ENCODE measurements at regions not wholly inside any gene's neighbourhood (a gene's known extent, or its start where the extent isn't known, plus 50 kb on each side); places are given as distances from the start of the nearest gene placed in this dataset.

DNA sequence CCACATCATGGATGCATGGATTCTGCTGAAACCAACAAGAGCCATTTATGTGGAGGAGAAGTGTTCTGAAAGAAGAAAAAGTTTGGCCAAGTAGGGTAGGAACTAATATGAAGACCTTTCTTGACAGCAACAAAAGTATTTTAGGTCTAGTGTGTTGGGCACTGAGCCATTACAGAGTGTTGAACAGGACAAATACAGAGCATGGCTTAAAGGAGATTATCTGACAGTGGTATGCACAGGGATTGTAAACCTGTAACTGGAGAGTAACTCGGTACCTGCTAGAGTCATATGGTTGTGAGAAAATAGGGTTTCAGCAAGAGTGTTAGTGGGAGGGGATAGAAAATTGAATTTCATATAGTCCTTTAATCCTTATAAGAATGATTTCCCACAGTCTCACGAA is 513.2 kb upstream of the WWC1 start:
- ATAC-seq: no peak
- H3K27ac ChIP-seq: no peak overlapping the region
- H3K36me3 ChIP-seq: no peaks in the 10 kb centered on the region
- H3K9me3 ChIP-seq: no peaks in the 10 kb centered on the region
- no peaks in the 10 kb centered on the region for H3K27me3 ChIP-seq
- H3K4me3 ChIP-seq: no peak overlapping the region
- TF ChIP-seq POLR2A (IDR thresholded peaks at IDR 0.05): no peak
- TF ChIP-seq, protein P1, sequence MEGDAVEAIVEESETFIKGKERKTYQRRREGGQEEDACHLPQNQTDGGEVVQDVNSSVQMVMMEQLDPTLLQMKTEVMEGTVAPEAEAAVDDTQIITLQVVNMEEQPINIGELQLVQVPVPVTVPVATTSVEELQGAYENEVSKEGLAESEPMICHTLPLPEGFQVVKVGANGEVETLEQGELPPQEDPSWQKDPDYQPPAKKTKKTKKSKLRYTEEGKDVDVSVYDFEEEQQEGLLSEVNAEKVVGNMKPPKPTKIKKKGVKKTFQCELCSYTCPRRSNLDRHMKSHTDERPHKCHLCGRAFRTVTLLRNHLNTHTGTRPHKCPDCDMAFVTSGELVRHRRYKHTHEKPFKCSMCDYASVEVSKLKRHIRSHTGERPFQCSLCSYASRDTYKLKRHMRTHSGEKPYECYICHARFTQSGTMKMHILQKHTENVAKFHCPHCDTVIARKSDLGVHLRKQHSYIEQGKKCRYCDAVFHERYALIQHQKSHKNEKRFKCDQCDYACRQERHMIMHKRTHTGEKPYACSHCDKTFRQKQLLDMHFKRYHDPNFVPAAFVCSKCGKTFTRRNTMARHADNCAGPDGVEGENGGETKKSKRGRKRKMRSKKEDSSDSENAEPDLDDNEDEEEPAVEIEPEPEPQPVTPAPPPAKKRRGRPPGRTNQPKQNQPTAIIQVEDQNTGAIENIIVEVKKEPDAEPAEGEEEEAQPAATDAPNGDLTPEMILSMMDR (IDR thresholded peaks at IDR 0.05 in 4 of 5, conservative IDR thresholded peaks at IDR 0.05 in 1 of 5): no peak
- no peak for DNase-seq
- intact Hi-C loops (cut with DNase I; ENCODE audit: low total_unique reads): no loop called here
- in situ Hi-C loops (cut with MboI; ENCODE audit: low sequenced_read_pairs in 4 of 4): no loop called here
- H3K4me1 ChIP-seq: no peaks in the 10 kb centered on the region

DNA sequence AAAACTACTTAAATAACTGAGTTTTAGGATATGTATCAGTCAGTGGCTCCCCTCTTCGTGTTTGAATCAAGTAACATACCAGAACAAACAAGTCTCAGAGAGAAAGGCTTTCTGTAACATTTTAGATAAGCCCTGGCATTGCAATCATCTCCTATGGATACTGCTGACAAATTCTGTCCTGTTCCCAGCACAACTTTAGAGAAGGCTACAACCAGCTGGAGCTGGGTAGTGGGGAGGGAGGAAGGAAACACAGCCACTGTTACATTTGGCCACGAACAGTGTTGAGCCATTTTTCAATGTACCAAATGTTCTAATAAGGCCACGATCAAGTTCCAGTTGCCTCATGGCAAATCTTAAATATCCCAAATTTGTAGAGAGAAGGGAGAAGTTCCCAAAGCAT is 511.8 kb upstream of the WWC1 start:
- H3K4me3 ChIP-seq: no peak overlapping the region
- no peaks in the 10 kb centered on the region for H3K9me3 ChIP-seq
- no peaks in the 10 kb centered on the region for H3K36me3 ChIP-seq
- no peak overlapping the region for H3K27ac ChIP-seq
- no peaks in the 10 kb centered on the region for H3K4me1 ChIP-seq
- no peak for ATAC-seq
- DNase-seq: no peak
- H3K27me3 ChIP-seq: no peaks in the 10 kb centered on the region
- in situ Hi-C loops (cut with MboI; ENCODE audit: low sequenced_read_pairs in 4 of 4) (no loop called here), intact Hi-C loops (cut with DNase I; ENCODE audit: low total_unique reads) (no loop called here)
- no peak for TF ChIP-seq POLR2A (IDR thresholded peaks at IDR 0.05)
- TF ChIP-seq, protein P1 (IDR thresholded peaks at IDR 0.05 in 4 of 5, conservative IDR thresholded peaks at IDR 0.05 in 1 of 5): no peak

DNA sequence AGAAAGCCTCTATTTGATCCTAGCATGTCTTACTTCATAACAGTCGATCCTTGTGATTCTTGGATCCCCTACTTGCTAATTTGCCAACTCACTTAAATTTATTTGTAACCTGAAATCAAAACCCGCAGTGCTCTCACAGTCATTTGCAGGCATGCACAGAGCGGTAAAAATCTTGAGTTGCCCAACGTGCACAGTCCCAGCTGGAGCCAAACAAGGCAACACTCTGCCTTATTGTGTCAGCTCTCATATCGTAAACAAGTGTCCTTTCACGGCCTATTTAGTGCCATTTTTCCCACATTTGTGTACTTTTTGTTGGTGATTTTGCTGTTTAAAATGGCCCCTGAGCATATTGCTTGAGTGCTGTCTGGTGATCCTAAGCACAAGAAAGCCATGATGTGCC is 511.3 kb upstream of the WWC1 start:
- Histone ChIP-seq H3K9me3 (no peaks in the 10 kb centered on the region), H3K36me3 (no peaks in the 10 kb centered on the region), H3K27me3 (no peaks in the 10 kb centered on the region), H3K27ac (no peak overlapping the region), H3K4me3 (no peak overlapping the region), H3K4me1 (no peaks in the 10 kb centered on the region)
- no peak for ATAC-seq
- in situ Hi-C loops (cut with MboI; ENCODE audit: low sequenced_read_pairs in 4 of 4) (no loop called here), intact Hi-C loops (cut with DNase I; ENCODE audit: low total_unique reads) (no loop called here)
- TF ChIP-seq, protein P1 (IDR thresholded peaks at IDR 0.05 in 4 of 5, conservative IDR thresholded peaks at IDR 0.05 in 1 of 5): no peak
- no peak for TF ChIP-seq POLR2A (IDR thresholded peaks at IDR 0.05)
- DNase-seq: no peak

DNA sequence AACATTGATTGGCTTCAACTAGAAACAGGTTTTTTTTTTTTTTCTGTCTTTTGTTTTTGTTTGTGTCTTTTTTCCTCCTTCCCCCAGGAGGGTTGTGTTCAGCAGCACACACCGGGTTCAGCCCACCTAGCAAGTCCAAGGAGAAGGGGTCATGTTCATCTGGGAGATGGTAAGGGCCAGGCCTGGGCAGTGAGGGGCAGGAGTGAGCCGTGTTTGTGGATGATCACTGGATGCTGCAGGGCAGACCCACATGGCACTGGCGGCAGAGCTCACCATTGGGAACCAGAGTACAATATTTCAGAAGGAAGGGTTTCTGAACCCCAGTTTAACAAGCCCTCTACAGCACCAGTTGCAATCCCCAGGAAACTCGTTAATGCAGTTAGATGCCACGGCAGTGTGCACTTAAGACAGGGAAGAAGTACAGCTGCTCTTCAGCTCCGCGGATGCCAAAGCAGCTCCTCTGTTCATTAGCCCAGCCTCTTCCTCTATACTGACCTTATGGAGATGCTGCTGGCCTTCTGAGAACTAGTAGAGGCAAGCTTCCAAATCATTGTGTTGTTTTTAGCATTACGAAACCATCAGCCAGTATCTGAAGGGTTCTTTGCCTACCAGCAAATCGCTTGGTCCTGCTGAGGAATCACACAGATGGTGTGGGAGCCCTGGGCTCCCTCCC is 508.2 kb upstream of the WWC1 start:
- Histone ChIP-seq H3K4me3 (no peak overlapping the region), H3K27me3 (no peaks in the 10 kb centered on the region), H3K36me3 (no peaks in the 10 kb centered on the region), H3K27ac (no peak overlapping the region), H3K4me1 (no peaks in the 10 kb centered on the region), H3K9me3 (no peaks in the 10 kb centered on the region)
- no peak for TF ChIP-seq POLR2A (IDR thresholded peaks at IDR 0.05)
- TF ChIP-seq, protein P1 (IDR thresholded peaks at IDR 0.05 in 4 of 5, conservative IDR thresholded peaks at IDR 0.05 in 1 of 5): no peak
- ATAC-seq (no peak), DNase-seq (no peak)
- in situ Hi-C loops (cut with MboI; ENCODE audit: low sequenced_read_pairs in 4 of 4) (no loop called here), intact Hi-C loops (cut with DNase I; ENCODE audit: low total_unique reads) (no loop called here)

DNA sequence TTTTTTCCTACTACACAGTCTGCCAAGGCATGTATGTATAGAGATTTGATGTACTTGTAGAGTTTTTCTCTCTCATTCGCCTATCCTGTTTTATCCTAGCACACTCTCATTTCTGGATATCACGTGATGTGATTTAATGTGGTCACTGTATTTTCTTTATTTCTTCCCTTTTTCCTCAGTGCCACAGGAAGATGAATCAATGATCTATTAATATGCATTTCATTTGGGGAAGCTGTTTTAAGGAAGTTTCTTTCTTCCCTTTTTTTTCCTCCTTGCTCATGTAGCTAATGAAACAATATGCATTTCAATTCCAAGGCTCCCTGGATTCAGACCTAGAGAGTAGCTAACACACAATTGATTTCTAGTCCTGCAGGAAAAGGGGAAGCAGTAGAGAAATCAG is 506.3 kb upstream of the WWC1 start:
- H3K4me1 ChIP-seq: no peaks in the 10 kb centered on the region
- intact Hi-C loops (cut with DNase I; ENCODE audit: low total_unique reads) (no loop called here), in situ Hi-C loops (cut with MboI; ENCODE audit: low sequenced_read_pairs in 4 of 4) (no loop called here)
- no peaks in the 10 kb centered on the region for H3K27me3 ChIP-seq
- ATAC-seq (no peak), DNase-seq (no peak)
- no peak overlapping the region for H3K4me3 ChIP-seq
- no peak for TF ChIP-seq POLR2A (IDR thresholded peaks at IDR 0.05)
- TF ChIP-seq, protein P1 (IDR thresholded peaks at IDR 0.05 in 4 of 5, conservative IDR thresholded peaks at IDR 0.05 in 1 of 5): no peak
- no peak overlapping the region for H3K27ac ChIP-seq
- no peaks in the 10 kb centered on the region for H3K36me3 ChIP-seq
- no peaks in the 10 kb centered on the region for H3K9me3 ChIP-seq

All from gastrocnemius medialis (tissue), 4 donors.